HS-5 (cell line): ENCODE measurements at regions not wholly inside any gene's neighbourhood (a gene's known extent, or its start where the extent isn't known, plus 50 kb on each side); places are given as distances from the start of the nearest gene placed in this dataset.
"Not testable (repeated sequence)": the region's sequence is repeated elsewhere in the genome, so short reads cannot be mapped to it uniquely, and the experiment has no call there.

Source experiments
- DNase-seq: peaks from one replicate; pipeline ENCODE4 v3.0.0-alpha.2; 2012; ENCODE audit warnings: low read depth

GRCh38 chr6:149239573-149240209 is 77.8 kb upstream of the TAB2 start:
- DNase-seq, result no peak

- no peak for DNase-seq
These were observed 74.6 kb upstream of the TAB2 start for GRCh38 chr6:149242883-149243282.

GRCh38 chr6:149244105-149244504 is 73.4 kb upstream of the TAB2 start:
- DNase-seq, result no peak

DNA sequence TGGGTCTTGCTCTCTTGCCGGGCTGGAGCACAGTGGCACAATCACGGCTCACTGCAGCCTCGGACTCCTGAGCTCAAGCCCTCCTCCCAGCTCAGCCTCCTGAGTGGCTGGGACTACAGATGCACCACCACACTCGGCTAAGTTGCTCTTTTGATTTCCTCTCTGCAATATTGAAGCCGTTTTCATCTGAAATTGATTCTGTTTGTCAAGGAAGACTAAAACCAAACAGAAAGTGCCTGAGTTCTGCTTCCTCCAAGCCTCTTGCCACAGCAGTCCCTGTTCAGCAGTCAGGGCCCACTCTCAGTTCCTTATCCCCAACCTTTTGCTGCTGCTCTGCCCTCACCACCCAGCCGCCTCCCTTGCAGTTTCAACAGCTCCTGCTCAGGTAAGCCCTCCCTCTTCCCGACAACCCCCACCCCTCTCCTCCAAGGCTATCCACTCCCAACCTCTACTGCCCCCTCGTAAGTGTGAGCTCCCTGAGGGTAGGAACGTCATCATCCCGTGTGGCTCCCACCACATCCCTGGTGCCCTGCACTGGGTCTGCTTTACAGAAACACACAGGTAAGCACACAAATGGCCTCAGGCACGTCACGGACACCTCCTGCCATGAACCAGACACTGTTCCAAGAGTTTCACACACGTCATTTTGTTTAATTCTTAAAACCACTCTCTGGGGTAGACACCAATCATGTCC is 70.7 kb upstream of the TAB2 start:
- DNase-seq, result no peak

DNA sequence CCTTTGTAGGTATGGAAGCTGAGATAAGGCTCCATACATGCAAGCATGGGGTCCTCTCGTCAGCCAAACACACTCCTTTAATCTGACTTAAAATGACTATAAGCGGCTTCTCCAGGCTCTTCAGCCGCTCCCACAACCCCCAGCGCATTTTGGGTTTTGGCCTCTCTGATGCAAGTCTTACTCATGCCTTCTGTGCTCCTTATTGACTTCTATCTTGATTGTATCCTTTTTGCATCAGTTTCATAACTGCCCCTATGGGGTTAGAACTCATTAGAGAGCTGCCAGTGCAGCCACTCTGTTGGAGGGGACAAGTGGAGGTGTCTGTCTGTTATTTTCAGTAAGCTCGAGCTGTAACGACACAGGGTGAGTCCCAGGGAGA is 70.1 kb upstream of the TAB2 start:
- no peak for DNase-seq

DNA sequence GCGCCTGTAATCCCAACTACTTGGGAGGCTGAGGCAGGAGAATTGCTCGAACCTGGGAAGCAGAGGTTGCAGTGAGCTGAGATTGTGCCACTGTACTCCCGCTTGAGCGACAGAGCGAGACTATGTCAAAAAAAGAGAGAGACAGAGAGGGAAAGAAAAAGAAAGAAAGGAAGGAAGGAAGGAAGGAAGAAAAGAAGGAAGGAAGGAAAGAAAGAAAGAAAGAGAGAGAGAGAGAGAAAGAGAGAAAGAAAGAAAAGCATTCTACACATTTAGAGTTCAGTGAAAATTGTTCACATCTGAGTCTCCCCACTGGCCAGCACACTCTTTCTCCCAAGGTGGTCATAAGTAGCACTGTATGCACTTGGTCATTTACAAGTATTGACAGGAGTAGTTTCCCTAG is 69.2 kb upstream of the TAB2 start:
- not testable (repeated sequence) for DNase-seq

DNA sequence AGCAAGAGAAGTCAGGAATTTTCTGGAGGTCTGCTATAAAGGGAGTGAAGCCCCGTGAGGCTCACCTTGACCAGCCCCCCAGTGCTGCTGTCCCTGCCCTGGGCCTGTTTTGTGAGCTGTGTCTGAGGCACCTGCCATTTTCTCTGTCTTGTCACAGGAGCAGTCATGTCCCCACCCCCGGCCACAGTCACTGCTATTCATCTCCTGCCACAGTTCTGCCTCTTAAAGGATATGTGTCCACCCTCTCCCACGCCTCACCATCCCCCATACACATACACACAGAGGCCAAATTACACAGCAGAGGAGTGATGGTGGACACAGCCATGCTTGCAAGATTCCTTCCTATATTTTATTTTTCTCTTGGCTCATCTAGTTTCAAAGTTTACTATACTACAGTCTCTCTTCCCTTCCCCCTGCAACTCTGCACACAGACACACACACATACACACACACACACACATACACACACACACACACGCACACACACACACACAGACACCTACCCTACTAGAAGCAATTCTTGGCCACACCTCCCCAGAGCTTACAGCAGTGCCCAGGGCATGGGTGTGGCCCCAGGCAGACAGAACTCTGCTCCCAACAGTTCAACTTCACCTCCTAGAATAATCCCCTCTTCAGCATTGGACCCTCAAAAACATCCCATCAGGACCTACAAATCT is 68.7 kb upstream of the TAB2 start:
- DNase-seq, result no peak

DNA sequence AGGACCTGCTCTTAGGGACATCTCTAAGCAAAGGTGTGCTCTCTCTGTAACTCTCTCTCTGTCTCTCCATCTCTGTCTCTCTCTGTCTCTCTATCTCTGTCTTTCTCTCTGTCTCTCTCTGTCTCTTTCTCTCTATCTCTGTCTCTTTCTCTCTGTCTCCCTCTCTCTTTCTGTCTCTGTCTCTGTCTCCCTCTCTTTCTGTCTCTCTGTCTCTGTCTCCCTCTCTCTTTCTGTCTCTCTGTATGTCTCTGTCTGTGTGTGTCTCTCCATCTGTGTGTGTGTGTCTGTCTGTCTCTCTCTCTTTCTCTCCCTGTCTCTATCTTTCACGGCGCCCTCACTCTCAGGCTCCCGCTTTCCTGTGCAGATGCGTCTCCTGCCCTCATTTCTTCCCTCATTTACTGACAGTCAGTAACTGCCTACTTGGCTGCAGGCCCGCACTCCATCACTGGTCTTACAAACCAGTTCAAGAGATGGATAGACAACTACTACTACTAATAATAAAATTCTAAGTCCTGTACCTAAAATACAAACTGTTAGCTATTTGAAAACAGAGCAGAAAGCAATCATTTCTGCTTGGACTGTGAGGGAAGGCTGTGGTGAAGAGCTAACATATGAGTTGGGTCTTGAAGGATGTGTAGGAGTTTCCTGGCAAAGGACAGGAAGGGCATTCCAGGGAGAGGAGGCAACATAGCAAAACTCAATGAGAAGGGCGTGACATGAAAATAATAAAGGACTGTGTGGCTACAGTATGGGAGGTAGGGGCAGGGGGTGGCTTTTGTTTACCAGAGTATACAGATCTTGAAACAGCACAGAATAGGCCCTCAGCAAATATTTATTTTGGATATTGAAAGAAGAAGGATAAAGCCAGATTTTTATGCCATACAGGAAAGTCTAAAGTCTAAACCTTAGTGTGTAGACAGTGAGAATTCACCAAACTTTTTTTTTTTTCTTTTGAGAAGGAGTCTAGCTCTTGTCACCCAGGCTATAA is 67.8 kb upstream of the TAB2 start:
- no peak for DNase-seq

DNA sequence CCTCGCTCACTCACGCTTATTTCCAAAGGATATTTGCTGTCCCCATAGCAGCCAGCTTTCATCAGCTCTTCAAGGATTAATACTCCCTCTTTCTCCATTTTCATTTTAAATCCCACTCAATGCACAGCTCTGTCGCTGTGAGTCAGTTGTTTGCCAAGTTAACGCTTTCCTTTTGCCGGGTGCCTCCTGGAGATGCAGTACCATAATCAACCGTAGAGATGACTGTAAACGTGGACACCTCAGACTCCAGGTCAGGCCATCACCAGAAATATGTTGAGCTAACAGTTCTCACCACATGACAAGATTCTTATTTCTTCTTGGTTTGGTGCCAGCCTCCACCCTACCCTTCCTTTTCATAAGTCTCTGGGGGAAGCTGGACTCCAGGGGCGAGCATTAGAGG is 66.6 kb upstream of the TAB2 start:
- no peak for DNase-seq

DNA sequence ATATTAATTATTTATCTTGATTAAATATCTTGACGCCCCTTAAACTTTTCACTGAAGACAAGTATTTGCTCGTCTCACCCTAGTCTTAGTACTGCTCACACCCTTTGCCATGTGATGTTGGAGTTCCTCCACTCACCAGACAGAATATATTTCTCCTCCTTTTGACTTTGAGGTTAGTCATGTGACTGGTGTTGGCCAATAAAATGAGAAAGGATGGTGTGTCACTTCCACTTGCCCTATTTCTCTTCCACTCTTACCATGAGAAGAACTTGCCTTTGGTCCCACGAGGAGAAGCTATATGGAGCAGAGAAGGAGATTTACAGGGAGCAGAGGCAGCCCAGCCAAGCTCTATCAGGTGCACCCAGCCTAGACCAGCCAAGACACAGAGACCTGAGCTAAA is 64.9 kb upstream of the TAB2 start:
- DNase-seq, result no peak

DNA sequence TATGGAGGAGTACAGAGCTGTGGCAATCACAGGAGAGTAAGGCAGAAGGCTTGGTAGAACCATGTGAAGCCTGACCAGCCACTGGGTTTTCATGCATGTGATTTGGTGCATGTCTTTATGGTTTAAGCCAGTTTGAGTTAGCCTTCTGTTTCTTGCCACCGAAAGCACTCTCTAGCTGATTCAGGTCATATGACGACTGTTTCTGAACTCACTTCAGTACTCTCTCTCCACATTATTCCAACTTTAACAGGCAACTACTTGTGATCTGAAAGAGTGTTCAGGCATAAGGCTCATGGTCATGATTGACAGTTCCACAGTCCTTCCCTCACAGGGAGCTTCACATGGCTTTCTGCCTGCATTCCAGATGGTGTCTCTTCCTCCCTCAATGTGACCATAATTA is 63.3 kb upstream of the TAB2 start:
- no peak for DNase-seq

DNA sequence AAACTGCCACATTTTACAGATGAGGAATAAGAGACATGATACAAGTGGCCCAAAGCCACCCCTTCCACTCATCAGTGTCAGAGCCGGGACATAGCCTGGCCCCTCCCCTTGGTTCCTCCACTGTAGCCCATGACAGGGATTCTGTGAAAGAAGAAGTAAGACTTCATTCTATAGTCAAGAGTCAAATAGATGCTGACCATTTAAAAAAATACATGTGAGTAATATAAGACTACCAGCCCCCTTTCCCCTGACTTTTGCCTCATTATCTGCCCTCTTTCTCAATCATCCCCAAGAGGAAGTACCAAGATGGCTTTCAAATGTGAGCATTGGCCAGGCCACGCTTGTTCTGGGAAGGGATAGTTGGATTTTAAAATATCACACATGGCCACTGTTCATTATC is 57.8 kb upstream of the TAB2 start:
- DNase-seq, result no peak

DNA sequence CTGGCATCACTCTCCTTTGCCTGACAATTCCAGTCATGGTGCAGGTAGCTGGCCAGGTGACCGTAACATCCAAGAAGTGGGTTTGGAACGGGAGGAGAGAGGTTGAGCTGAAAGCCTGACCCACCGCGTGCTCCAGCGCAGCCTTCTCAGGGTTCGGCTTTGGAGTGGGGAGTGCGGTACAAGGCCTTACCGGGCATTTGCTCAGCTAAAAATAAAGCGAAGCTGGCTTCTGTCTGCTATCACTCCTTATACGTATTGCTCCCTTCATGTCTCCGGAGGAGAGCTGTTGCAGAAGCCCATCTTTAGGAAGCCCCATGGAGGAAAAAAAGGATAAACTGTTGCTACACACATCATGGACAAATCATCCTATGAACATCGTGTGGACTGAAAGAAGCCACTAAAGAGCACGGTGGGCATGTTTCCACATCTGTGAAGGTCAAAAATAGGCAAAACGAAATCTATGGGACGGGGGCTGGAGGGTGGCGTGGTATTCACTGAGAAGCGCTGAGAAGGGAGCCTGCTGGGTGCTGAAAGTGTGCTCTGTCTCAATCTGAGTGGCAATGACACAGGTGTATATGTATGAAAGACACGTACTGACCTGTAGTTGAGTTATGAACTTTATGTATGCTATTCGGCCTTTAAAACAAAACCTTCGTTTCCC is 57.2 kb upstream of the TAB2 start:
- no peak for DNase-seq

- no peak for DNase-seq
These were observed 56.0 kb upstream of the TAB2 start for GRCh38 chr6:149261364-149262040.

DNA sequence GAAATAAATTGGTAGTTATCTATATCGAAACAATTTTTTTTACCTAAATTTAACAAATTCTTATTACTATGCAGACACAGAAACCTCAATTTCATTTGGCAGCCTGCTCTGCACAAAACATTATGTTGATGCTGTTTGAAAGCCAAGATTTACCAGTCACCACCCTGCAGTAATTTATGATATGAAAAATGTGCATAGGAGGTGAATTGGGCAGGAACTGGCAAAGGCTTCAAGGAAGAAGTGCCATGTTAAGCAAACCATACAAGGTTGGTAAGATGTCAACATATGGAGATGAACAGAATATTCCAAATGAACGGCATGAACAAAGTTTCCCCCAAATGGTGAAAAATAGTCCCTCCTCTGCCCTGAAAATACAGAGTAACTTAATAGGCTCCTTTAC is 54.2 kb upstream of the TAB2 start:
- DNase-seq, result no peak

DNA sequence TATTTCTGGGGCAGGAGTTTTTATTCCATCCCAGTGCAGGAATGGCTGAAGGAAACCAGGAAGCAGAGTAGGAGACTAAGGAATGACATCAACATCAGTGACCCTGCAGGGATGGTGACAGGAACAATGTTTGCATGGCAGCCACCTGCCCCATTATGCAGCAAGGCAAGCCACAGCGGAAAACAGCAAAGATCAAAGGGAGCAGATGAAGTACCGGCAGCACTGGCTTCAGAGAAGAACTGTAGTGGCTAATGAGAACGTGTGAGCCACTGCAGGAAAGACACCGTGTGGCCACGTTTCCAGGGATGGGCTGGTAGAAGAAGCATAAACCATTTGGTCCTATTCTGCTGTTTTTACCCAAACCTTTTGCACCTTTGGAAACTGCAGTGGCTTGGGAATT is 52.9 kb upstream of the TAB2 start:
- DNase-seq, result no peak

GRCh38 chr6:149265945-149266344 is 51.6 kb upstream of the TAB2 start:
- DNase-seq, result no peak

- DNase-seq, result no peak
These were observed 50.9 kb upstream of the TAB2 start for GRCh38 chr6:149266659-149267058.

DNA sequence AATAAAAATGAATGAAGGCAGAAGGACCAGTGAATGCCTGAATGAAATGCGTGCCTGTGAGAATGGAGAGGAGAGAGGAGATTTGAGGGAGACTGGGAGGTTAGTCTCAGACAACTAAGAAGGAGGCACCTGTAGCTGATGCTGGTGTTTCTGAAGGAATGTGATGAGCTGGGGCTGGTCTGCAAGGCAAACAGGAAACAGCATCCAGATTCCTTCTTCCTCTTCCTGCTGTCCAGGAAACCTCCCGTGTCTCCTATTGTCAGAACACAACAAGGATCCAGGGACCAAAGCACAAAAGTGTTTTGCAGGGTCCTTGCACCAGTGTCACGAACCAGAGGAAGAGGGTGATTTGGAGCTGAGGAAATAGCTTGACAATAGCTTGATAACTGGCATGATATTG is 50.4 kb upstream of the TAB2 start:
- no peak for DNase-seq

GRCh38 chr6:149267513-149268043 is 49.9 kb upstream of the TAB2 start:
- no peak for DNase-seq
